Sigmoid colon (tissue), 6 donors: ENCODE measurements at regions not wholly inside any gene's neighbourhood (a gene's known extent, or its start where the extent isn't known, plus 50 kb on each side); places are given as distances from the start of the nearest gene placed in this dataset.

Experiments used
- DNase-seq: peaks from one replicate; pipeline ENCODE4 v3.0.0-alpha.2; 2019
- H3K27ac ChIP-seq, 4 donors: fragments of 200-600 bp; sonication (generic); one replicate each; pipeline ENCODE4 v1.5.1; 2016 to 2019; ENCODE audit warnings: mild to moderate bottlenecking in 1 of 4
- H3K27me3 ChIP-seq, 3 donors: fragments of 200-600 bp; sonication (generic); one replicate each; pipeline ENCODE4 v1.5.1; 2019; ENCODE audit warnings: mild to moderate bottlenecking in 1 of 3
- H3K36me3 ChIP-seq, 4 donors: fragments of 200-600 bp; sonication (generic); one replicate each; pipeline ENCODE4 v1.5.1; 2016 to 2019
- H3K4me1 ChIP-seq, 4 donors: fragments of 200-600 bp; sonication (generic); one replicate each; pipeline ENCODE4 v1.5.1; 2017 to 2019
- H3K4me3 ChIP-seq, 4 donors: fragments of 200-600 bp; sonication (generic); one replicate each; pipeline ENCODE4 v1.5.1; 2017 to 2019; ENCODE audit warnings: mild to moderate bottlenecking in 2 of 4, moderate library complexity in 1 of 4
- H3K9me3 ChIP-seq, 4 donors: fragments of 200-600 bp in 3 of 4; sonication (generic) in 3 of 4; one replicate each; pipeline versions ENCODE4 v1.5.1 to v1.6.1; 2013 to 2019
- EP300 ChIP-seq, 4 donors: sonication (generic); formaldehyde crosslinking; IDR thresholded peaks; one replicate each; pipeline ENCODE4 v1.6.1; 2017; ENCODE audit warnings: antibody characterized with exemption in 4 of 4
- POLR2A ChIP-seq, 2 donors: fragments of 450-650 bp; IDR thresholded peaks; one replicate each; pipeline ENCODE4 v1.6.1; 2016; ENCODE audit warnings: antibody characterized with exemption in 2 of 2, mild to moderate bottlenecking in 2 of 2, moderate library complexity in 2 of 2
- POLR2AphosphoS5 ChIP-seq, 4 donors: sonication (generic); formaldehyde crosslinking; IDR thresholded peaks; one replicate each; pipeline ENCODE4 v1.6.1; 2017; ENCODE audit warnings: antibody characterized with exemption in 4 of 4
- WGBS, 2 donors: extraction: QIAGEN DNeasy Blood & Tissue Kit; methylation state at CpG; one replicate each; pipeline ENCODE4 v1.1.7; 2013; 5-methylcytosine and 5-hydroxymethylcytosine counted together
- intact Hi-C: fragments of 100-400 bp; cut with DNase I; formaldehyde crosslinking; loops from one replicate; pipeline ENCODE4 v1.15.1; 2023
- TF ChIP-seq, protein P1 (sequence below), 4 experiments: fragments of 450-650 bp in 3 of 4; fragments of 200-600 bp in 1 of 4; IDR thresholded peaks; one replicate each; pipeline ENCODE4 v1.5.1; 2016 to 2019; ENCODE audit warnings: antibody characterized with exemption in 4 of 4, mild to moderate bottlenecking in 3 of 4, moderate library complexity in 2 of 4
- donor health status: healthy with polysubstance abuse.
- donor health status: healthy.

GRCh38 chr9:1462626-1463308 lies 412.6 kb downstream of the DMRT2 start:
- Histone ChIP-seq H3K4me1 (no peaks in the 10 kb centered on the region), H3K27ac (no peak overlapping the region), H3K4me3 (no peak overlapping the region), H3K36me3 (no peaks in the 10 kb centered on the region), H3K9me3 (no peaks in the 10 kb centered on the region), H3K27me3 (no peaks in the 10 kb centered on the region)
- DNase-seq = no peak
- 10 to 51% methylated on average over 4 of the region's 4 CpGs for WGBS, 2 donors
- intact Hi-C loops = no loop called here
- TF ChIP-seq, protein P1, sequence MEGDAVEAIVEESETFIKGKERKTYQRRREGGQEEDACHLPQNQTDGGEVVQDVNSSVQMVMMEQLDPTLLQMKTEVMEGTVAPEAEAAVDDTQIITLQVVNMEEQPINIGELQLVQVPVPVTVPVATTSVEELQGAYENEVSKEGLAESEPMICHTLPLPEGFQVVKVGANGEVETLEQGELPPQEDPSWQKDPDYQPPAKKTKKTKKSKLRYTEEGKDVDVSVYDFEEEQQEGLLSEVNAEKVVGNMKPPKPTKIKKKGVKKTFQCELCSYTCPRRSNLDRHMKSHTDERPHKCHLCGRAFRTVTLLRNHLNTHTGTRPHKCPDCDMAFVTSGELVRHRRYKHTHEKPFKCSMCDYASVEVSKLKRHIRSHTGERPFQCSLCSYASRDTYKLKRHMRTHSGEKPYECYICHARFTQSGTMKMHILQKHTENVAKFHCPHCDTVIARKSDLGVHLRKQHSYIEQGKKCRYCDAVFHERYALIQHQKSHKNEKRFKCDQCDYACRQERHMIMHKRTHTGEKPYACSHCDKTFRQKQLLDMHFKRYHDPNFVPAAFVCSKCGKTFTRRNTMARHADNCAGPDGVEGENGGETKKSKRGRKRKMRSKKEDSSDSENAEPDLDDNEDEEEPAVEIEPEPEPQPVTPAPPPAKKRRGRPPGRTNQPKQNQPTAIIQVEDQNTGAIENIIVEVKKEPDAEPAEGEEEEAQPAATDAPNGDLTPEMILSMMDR (IDR thresholded peaks at IDR 0.05) = no peak
- TF ChIP-seq POLR2AphosphoS5 (IDR thresholded peaks at IDR 0.05) (no peak), POLR2A (IDR thresholded peaks at IDR 0.05) (no peak), EP300 (IDR thresholded peaks at IDR 0.05) (no peak)

DNA sequence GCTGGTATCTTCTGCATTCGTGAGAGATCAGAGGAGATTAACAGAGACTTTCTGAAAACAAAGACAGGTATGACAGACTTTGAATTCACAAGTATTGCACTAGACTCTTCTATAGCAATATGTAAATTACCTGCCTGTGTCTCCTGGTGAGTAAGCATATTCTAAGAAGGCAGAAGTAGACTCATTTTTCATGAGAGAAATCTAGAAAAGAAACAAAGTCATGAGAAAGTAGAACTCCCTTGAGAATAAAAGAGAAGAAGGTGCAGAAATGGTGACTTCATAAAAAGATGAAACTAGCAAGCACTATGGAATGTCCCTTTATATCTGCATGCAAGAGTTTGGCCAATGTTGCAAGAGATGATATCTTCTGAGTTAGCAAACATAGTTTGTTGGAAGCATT lies 419.8 kb downstream of the DMRT2 start:
- DNase-seq = no peak
- H3K36me3 ChIP-seq = no peaks in the 10 kb centered on the region
- no peaks in the 10 kb centered on the region for H3K27me3 ChIP-seq
- no peaks in the 10 kb centered on the region for H3K4me1 ChIP-seq
- no peak for TF ChIP-seq POLR2A (IDR thresholded peaks at IDR 0.05)
- no peak for TF ChIP-seq EP300 (IDR thresholded peaks at IDR 0.05)
- no peak for TF ChIP-seq POLR2AphosphoS5 (IDR thresholded peaks at IDR 0.05)
- TF ChIP-seq, protein P1 (IDR thresholded peaks at IDR 0.05) = no peak
- no peak overlapping the region for H3K27ac ChIP-seq
- H3K4me3 ChIP-seq = no peak overlapping the region
- no peaks in the 10 kb centered on the region for H3K9me3 ChIP-seq
- WGBS, 2 donors = 58 to 65% methylated on average over 1 of the region's 1 CpG
- intact Hi-C loops = no loop called here

DNA sequence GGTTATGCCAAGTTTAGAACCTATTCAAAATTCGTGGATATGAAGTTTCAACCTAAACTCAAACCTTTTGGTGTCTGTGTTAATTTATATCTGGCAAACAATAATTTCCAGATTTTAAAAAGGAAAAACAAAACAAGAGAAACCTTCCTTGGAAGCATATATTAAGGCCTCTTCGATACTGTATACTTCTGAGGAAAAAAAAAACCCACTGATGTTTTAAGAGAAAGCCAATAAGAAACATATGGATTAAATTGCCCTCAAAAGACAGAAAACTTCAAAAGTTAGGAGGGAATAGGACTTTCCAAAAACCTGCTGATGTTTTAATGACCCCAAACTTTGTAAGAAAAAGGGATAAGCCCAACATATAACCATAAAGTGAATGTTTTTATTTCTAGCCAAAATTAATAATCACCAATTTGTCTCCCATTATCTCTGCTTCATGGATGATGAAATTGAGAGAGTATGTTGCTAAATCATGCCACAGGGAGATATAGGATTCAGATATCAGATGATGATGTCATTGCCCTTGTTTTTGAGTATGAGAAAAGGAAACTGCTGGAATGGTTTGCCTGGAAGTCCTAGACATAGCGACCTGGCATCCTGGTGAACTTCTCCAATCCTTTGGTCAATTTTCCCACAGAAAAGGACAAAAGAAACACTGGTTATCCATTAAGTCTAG lies 423.9 kb downstream of the DMRT2 start:
- WGBS, 2 donors = 46 to 48% methylated on average over 3 of the region's 3 CpGs
- DNase-seq = no peak
- Histone ChIP-seq H3K27ac (no peak overlapping the region), H3K4me3 (no peak overlapping the region), H3K36me3 (no peaks in the 10 kb centered on the region), H3K9me3 (no peaks in the 10 kb centered on the region), H3K27me3 (no peaks in the 10 kb centered on the region), H3K4me1 (no peaks in the 10 kb centered on the region)
- TF ChIP-seq, protein P1 (IDR thresholded peaks at IDR 0.05) = no peak
- no peak for TF ChIP-seq POLR2AphosphoS5 (IDR thresholded peaks at IDR 0.05)
- no peak for TF ChIP-seq EP300 (IDR thresholded peaks at IDR 0.05)
- TF ChIP-seq POLR2A (IDR thresholded peaks at IDR 0.05) = no peak
- intact Hi-C loops = no loop called here

DNA sequence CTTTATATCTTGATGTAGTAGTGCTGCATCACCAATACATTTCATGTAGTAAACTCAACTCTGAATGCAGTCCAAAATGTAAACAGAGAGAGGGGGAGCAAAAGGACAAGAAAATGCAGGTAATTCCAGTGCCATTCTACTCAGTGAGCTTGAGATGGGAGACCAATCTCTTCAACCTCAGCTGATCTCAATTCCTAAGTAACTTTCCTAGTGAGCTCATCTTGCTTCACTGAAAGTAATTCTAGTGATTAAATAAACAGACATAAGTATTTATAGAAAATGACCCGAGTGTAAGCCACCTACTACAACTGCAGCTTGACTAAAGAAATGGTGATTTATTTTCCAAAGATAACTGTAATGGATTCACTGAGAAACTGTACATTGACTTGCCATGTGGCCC lies 424.5 kb downstream of the DMRT2 start:
- WGBS, 2 donors = 25 to 60% methylated on average over 1 of the region's 1 CpG
- H3K9me3 ChIP-seq = no peaks in the 10 kb centered on the region
- H3K27me3 ChIP-seq = no peaks in the 10 kb centered on the region
- TF ChIP-seq POLR2A (IDR thresholded peaks at IDR 0.05) (no peak), EP300 (IDR thresholded peaks at IDR 0.05) (no peak), POLR2AphosphoS5 (IDR thresholded peaks at IDR 0.05) (no peak)
- TF ChIP-seq, protein P1 (IDR thresholded peaks at IDR 0.05) = no peak
- H3K4me3 ChIP-seq = no peak overlapping the region
- DNase-seq = no peak
- H3K36me3 ChIP-seq = no peaks in the 10 kb centered on the region
- no peak overlapping the region for H3K27ac ChIP-seq
- H3K4me1 ChIP-seq = no peaks in the 10 kb centered on the region
- intact Hi-C loops = no loop called here
